NT2/D1 (cell line): ENCODE measurements at regions not wholly inside any gene's neighbourhood (a gene's known extent, or its start where the extent isn't known, plus 50 kb on each side); places are given as distances from the start of the nearest gene placed in this dataset.

Source experiments
- DNase-seq: peaks from one replicate; pipeline ENCODE4 v3.0.0-alpha.2; 2011; ENCODE audit warnings: low read depth, low spot score
- H3K27me3 ChIP-seq: 2 replicates; pipeline ENCODE4 v1.6.0; 2011; ENCODE audit warnings: mild to moderate bottlenecking; ENCODE audit not compliant: insufficient read length, insufficient read depth
- H3K36me3 ChIP-seq: 2 replicates; pipeline ENCODE4 v1.6.1; 2011; ENCODE audit warnings: mild to moderate bottlenecking, low read length, mixed read lengths; ENCODE audit not compliant: insufficient read depth, insufficient read length
- H3K4me1 ChIP-seq: 2 replicates; pipeline ENCODE4 v1.5.1; 2011; ENCODE audit not compliant: insufficient read depth, insufficient read length
- H3K4me3 ChIP-seq: 2 replicates; pipeline ENCODE4 v1.5.1; 2011; ENCODE audit warnings: low read depth; ENCODE audit not compliant: insufficient read length
- H3K9ac ChIP-seq: 2 replicates; pipeline ENCODE4 v1.6.0; 2011; ENCODE audit warnings: low read depth; ENCODE audit not compliant: insufficient read length
- H3K9me3 ChIP-seq: 2 replicates; pipeline ENCODE4 v1.5.1; 2011; ENCODE audit warnings: mild to moderate bottlenecking, low read length; ENCODE audit not compliant: insufficient read depth
- SUZ12 ChIP-seq: IDR thresholded peaks from 2 replicates; pipeline ENCODE4 v1.6.1; 2011; ENCODE audit not compliant: insufficient read length, insufficient read depth; ENCODE audit errors: extremely low read depth
- YY1 ChIP-seq: IDR thresholded peaks from 2 replicates; pipeline ENCODE4 v1.6.1; 2011; ENCODE audit not compliant: insufficient read length, insufficient read depth
- ZNF274 ChIP-seq: IDR thresholded peaks from 2 replicates; pipeline ENCODE4 v1.6.1; 2011; ENCODE audit warnings: mild to moderate bottlenecking, low read depth, low read length

GRCh38 chr12:78799649-78800048 is 64.9 kb upstream of the SYT1 start:
- Histone ChIP-seq H3K36me3 (no peaks in the 10 kb centered on the region), H3K9me3 (peaks cover 12% of the 10 kb centered on the region; the same call in 1 of the 2 replicates), H3K27me3 (no peaks in the 10 kb centered on the region), H3K4me3 (no peak overlapping the region), H3K4me1 (no peaks in the 10 kb centered on the region), H3K9ac (no peak overlapping the region)
- TF ChIP-seq YY1: no peak
- no peak for TF ChIP-seq ZNF274
- no peak for TF ChIP-seq SUZ12
- DNase-seq: no peak

DNA sequence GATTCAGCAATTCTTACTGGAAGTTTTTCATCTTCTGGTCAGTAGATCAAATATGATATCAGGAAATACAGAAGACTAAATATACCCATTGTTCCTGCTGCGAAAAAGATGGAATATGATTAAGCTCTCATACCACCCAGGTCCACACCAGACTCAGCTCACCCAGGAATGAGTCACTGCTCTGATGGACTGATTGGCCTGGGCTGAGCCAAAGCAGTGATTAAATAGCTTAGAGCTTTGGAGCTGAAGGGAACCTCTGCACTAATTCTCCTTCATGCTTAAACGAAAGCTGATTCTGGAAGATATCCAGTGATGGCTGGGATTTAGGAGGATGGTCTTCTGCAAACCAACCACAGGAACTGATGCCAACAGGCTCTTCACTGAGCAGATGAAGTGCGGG is 62.0 kb upstream of the SYT1 start:
- no peaks in the 10 kb centered on the region for H3K9me3 ChIP-seq
- H3K36me3 ChIP-seq: no peaks in the 10 kb centered on the region
- H3K27me3 ChIP-seq: no peaks in the 10 kb centered on the region
- H3K9ac ChIP-seq: no peak overlapping the region
- no peak for TF ChIP-seq ZNF274
- no peak for TF ChIP-seq YY1
- TF ChIP-seq SUZ12: no peak
- no peak for DNase-seq
- H3K4me3 ChIP-seq: no peak overlapping the region
- H3K4me1 ChIP-seq: no peaks in the 10 kb centered on the region

DNA sequence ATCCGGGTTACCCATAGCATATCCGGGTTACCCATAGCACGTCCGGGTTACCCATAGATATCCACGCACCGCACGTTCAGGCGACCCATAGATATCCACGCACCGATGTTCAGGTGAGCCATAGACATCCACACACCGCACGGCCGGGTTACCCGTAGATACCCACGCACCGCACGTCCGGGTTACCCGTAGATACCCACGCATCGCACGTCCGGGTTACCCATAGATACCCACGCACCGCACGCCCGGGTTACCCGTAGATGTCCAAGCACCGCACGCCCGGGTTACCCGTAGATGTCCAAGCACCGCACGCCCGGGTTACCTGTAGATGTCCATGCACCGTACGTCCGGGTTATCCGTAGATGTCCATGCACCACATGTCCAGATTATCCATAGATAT is 60.3 kb upstream of the SYT1 start:
- no peak overlapping the region for H3K9ac ChIP-seq
- no peak overlapping the region for H3K4me3 ChIP-seq
- DNase-seq: no peak
- TF ChIP-seq YY1 (no peak), SUZ12 (no peak), ZNF274 (no peak)
- H3K27me3 ChIP-seq: no peaks in the 10 kb centered on the region
- no peaks in the 10 kb centered on the region for H3K36me3 ChIP-seq
- no peaks in the 10 kb centered on the region for H3K4me1 ChIP-seq
- H3K9me3 ChIP-seq: no peaks in the 10 kb centered on the region
